Bronchial epithelial cell (primary cell): ENCODE measurements at regions not wholly inside any gene's neighbourhood (a gene's known extent, or its start where the extent isn't known, plus 50 kb on each side); places are given as distances from the start of the nearest gene placed in this dataset.
"Not testable (repeated sequence)": the region's sequence is repeated elsewhere in the genome, so short reads cannot be mapped to it uniquely, and the experiment has no call there.

Source experiments
- DNase-seq: peaks from one replicate; pipeline ENCODE4 v3.0.0-alpha.2; 2010; ENCODE audit warnings: low read depth
- FAIRE-seq: peaks from 2 replicates; lab custom pipeline; 2011; peaks lifted over from hg19 to GRCh38; lab: Jason Lieb, UNC
- H3K27me3 ChIP-seq: 2 replicates; pipeline ENCODE4 v1.5.1; 2011; ENCODE audit warnings: low read length; ENCODE audit not compliant: control insufficient read depth, insufficient read depth
- H3K36me3 ChIP-seq: 2 replicates; pipeline ENCODE4 v1.5.1; 2011; ENCODE audit warnings: low read length; ENCODE audit not compliant: control insufficient read depth, insufficient read depth
- H3K4me3 ChIP-seq: 2 replicates; pipeline ENCODE4 v1.5.1; 2011; ENCODE audit warnings: mild to moderate bottlenecking, low read depth, low read length, control low read depth
- CTCF ChIP-seq: IDR thresholded peaks from 2 replicates; pipeline ENCODE4 v1.5.1; 2011; ENCODE audit warnings: mild to moderate bottlenecking, moderate library complexity, low read length, control low read depth, inconsistent platforms; ENCODE audit not compliant: insufficient read depth, severe bottlenecking

- H3K4me3 ChIP-seq, H3K36me3 ChIP-seq, H3K27me3 ChIP-seq, DNase-seq, FAIRE-seq: not testable (repeated sequence)
These were observed 50.4 kb upstream of the CDY2A start for GRCh38 chrY:17975200-17975599.

GRCh38 chrY:17952224-17952623 lies 72.2 kb upstream of the CDY2B start:
- DNase-seq (peak; percentile 0), FAIRE-seq (no peak)
- no peaks in the 10 kb centered on the region for H3K27me3 ChIP-seq
- H3K4me3 ChIP-seq, result no peak overlapping the region
- no peak for TF ChIP-seq CTCF
- no peaks in the 10 kb centered on the region for H3K36me3 ChIP-seq

GRCh38 chrY:17930375-17930774 lies 50.4 kb upstream of the CDY2B start:
- not testable (repeated sequence) for FAIRE-seq

More at GRCh38 chrY:17930375-17930774, 50.4 kb upstream of the CDY2B start:
- not testable (repeated sequence) for H3K27me3 ChIP-seq, H3K4me3 ChIP-seq, H3K36me3 ChIP-seq, DNase-seq
